ENCODE measurements at regions not wholly inside any gene's neighbourhood (a gene's known extent, or its start where the extent isn't known, plus 50 kb on each side); places are given as distances from the start of the nearest gene placed in this dataset.

- in situ Hi-C loops (cut with MboI; ENCODE audit: low pct_ligation_motif_present in 1 of 4, low pct_unique_long_range_greater_than_20kb in 1 of 4, low sequenced_read_pairs in 3 of 4) = no loop called here
Observed at GRCh38 chr16:6709736-6710135, 622.9 kb upstream of the RBFOX1 start.

GRCh38 chr16:6708576-6709215, 623.9 kb upstream of the RBFOX1 start:
- TF ChIP-seq POLR2A (IDR thresholded peaks at IDR 0.05) (no peak), POLR2AphosphoS5 (IDR thresholded peaks at IDR 0.05) (no peak), EP300 (IDR thresholded peaks at IDR 0.05; ENCODE audit: low read depth) (no peak), CTCF (IDR thresholded peaks at IDR 0.05) (no peak)
- WGBS, 2 donors (ENCODE audit: low coverage in 1 of 2) = 87 to 88% methylated on average over 5 of the region's 5 CpGs

More at GRCh38 chr16:6709736-6710135, 622.9 kb upstream of the RBFOX1 start:
- no peak overlapping the region for H3K27ac ChIP-seq
- no peak for DNase-seq
- TF ChIP-seq CTCF (IDR thresholded peaks at IDR 0.05) (no peak), POLR2A (IDR thresholded peaks at IDR 0.05) (no peak), POLR2AphosphoS5 (IDR thresholded peaks at IDR 0.05) (no peak), EP300 (IDR thresholded peaks at IDR 0.05; ENCODE audit: low read depth) (no peak)
- H3K27me3 ChIP-seq = no peaks in the 10 kb centered on the region
- no peaks in the 10 kb centered on the region for H3K36me3 ChIP-seq
- H3K4me3 ChIP-seq = no peak overlapping the region
- intact Hi-C loops (cut with DNase I; ENCODE audit: low total_unique reads) = no loop called here
- no peaks in the 10 kb centered on the region for H3K4me1 ChIP-seq
- H3K9me3 ChIP-seq = no peaks in the 10 kb centered on the region
- WGBS, 2 donors (ENCODE audit: low coverage in 1 of 2) = 60 to 75% methylated on average over 2 to 9 of the region's 9 CpGs

GRCh38 chr16:6704306-6704930, 628.2 kb upstream of the RBFOX1 start:
- H3K27me3 ChIP-seq = no peaks in the 10 kb centered on the region
- H3K9me3 ChIP-seq = no peaks in the 10 kb centered on the region
- no peaks in the 10 kb centered on the region for H3K36me3 ChIP-seq
- intact Hi-C loops (cut with DNase I; ENCODE audit: low total_unique reads) (no loop called here), in situ Hi-C loops (cut with MboI; ENCODE audit: low pct_ligation_motif_present in 1 of 4, low pct_unique_long_range_greater_than_20kb in 1 of 4, low sequenced_read_pairs in 3 of 4) (no loop called here)
- no peak overlapping the region for H3K4me3 ChIP-seq
- no peak overlapping the region for H3K27ac ChIP-seq
- no peak for DNase-seq
- 54 to 60% methylated on average over 1 to 7 of the region's 7 CpGs for WGBS, 2 donors (ENCODE audit: low coverage in 1 of 2)
- no peaks in the 10 kb centered on the region for H3K4me1 ChIP-seq
- no peak for TF ChIP-seq CTCF (IDR thresholded peaks at IDR 0.05)
- TF ChIP-seq POLR2AphosphoS5 (IDR thresholded peaks at IDR 0.05) = no peak

More at GRCh38 chr16:6708576-6709215, 623.9 kb upstream of the RBFOX1 start:
- intact Hi-C loops (cut with DNase I; ENCODE audit: low total_unique reads) = no loop called here
- in situ Hi-C loops (cut with MboI; ENCODE audit: low pct_ligation_motif_present in 1 of 4, low pct_unique_long_range_greater_than_20kb in 1 of 4, low sequenced_read_pairs in 3 of 4) = no loop called here
- Histone ChIP-seq H3K4me1 (no peaks in the 10 kb centered on the region), H3K4me3 (no peak overlapping the region), H3K36me3 (no peaks in the 10 kb centered on the region), H3K27me3 (no peaks in the 10 kb centered on the region), H3K27ac (no peak overlapping the region), H3K9me3 (no peaks in the 10 kb centered on the region)
- no peak for DNase-seq

GRCh38 chr16:6701096-6701495, 631.5 kb upstream of the RBFOX1 start:
- intact Hi-C loops (cut with DNase I; ENCODE audit: low total_unique reads) = no loop called here
- TF ChIP-seq POLR2AphosphoS5 (IDR thresholded peaks at IDR 0.05) = no peak
- no peak for TF ChIP-seq CTCF (IDR thresholded peaks at IDR 0.05)
- TF ChIP-seq EP300 (IDR thresholded peaks at IDR 0.05; ENCODE audit: low read depth) = no peak
- no peak for TF ChIP-seq POLR2A (IDR thresholded peaks at IDR 0.05)
- H3K4me3 ChIP-seq = no peak overlapping the region
- no peaks in the 10 kb centered on the region for H3K36me3 ChIP-seq
- in situ Hi-C loops (cut with MboI; ENCODE audit: low pct_ligation_motif_present in 1 of 4, low pct_unique_long_range_greater_than_20kb in 1 of 4, low sequenced_read_pairs in 3 of 4) = no loop called here
- 55% methylated on average over 3 of the region's 3 CpGs; no CpG with 5 or more reads in 1 of the 2 donors for WGBS, 2 donors (ENCODE audit: low coverage in 1 of 2)
- no peaks in the 10 kb centered on the region for H3K4me1 ChIP-seq
- H3K27ac ChIP-seq = no peak overlapping the region
- no peaks in the 10 kb centered on the region for H3K9me3 ChIP-seq
- H3K27me3 ChIP-seq = no peaks in the 10 kb centered on the region
- DNase-seq = no peak

All from transverse colon (tissue), 4 donors.